SIG-M5 (cell line): ENCODE measurements at regions not wholly inside any gene's neighbourhood (a gene's known extent, or its start where the extent isn't known, plus 50 kb on each side); places are given as distances from the start of the nearest gene placed in this dataset.
"Not testable (repeated sequence)": the region's sequence is repeated elsewhere in the genome, so short reads cannot be mapped to it uniquely, and the experiment has no call there.

ENCODE experiments used
- DNase-seq: peaks from one replicate; lab custom pipeline; 2025; lab: John Stamatoyannopoulos, UW

DNA sequence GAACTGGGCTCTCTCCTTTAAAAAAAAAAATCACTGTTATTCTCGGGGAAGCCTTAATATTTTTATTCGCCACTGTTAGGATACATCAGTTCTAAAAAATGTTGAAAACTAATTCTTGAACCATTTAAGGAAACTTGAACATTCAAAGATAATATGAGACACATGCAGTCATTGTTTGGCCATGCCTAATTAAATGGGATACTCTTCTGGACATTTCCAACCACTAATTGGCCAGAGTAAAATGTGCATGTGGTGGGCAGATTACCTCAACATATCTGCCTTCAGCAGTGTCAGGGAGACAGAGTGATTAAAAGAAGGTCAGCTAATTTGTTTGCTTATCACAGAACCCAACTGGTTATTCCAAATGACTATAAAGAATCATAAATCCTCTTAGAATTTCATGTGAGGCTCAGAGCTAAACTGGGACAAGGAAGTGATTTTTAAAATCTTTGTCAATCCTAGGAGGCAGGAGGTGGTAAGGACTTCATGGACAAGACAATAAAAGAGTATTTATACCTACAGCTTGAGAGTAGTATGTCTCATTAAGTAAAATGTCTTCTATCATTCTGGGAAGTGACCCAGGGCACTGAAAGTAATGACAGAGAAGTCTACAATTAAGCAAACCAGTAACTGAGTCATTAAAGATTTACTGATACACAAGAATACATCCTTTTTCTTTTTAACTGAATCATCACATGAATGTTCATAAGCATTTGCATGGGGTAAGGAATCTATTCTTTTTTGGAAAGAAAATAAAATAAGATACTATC lies 242.9 kb upstream of the TRPM3 start:
- no peak for DNase-seq

DNA sequence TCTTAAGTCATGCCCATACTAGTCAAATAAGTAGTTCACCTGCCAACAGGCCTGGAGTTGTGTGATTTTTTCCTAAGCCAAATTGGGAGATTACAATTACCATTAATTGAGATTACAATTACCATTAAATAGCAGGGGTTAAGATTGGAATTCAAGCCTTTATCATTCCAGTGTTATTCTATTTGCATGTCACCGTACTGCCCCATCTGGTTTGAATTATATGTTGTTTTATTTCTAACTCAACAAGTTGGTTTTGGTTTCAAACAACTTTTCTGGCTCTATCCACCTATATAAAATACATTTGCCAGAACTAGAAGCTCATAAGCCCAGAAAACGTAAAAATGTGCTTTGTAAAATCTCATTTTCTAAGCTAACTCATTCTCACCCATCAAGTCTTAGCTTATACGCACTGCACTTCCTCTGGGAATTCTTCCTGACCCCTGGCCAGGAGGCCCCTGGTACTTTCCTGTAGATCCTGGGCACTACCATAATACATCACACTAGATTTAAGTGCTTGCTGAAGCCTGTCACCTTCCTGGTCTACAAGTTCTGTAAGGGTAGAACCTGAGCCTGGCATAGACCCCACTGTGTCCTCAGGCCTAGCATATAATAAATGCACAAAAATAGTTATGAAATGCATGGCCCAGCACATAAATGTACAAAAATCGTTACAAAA lies 242.0 kb upstream of the TRPM3 start:
- DNase-seq, result no peak

DNA sequence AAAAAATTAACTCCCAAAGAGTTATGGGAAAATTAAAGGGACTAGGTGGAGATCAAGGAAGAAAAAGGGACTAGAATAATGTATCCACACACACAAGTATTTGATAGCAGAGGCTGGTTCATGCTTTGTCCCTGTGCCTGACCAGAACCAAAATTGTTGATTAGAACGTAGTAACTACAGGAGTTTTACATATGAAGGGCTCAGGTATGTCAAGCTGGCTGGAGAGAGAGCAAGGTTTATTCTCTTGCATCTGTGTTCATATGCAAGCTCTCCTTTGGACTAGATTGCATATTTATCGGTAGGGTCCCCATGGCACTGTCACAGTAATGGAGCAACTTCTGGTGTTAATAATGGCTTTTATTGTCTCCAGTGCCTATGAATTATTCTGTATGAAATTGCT lies 239.9 kb upstream of the TRPM3 start:
- no peak for DNase-seq

DNA sequence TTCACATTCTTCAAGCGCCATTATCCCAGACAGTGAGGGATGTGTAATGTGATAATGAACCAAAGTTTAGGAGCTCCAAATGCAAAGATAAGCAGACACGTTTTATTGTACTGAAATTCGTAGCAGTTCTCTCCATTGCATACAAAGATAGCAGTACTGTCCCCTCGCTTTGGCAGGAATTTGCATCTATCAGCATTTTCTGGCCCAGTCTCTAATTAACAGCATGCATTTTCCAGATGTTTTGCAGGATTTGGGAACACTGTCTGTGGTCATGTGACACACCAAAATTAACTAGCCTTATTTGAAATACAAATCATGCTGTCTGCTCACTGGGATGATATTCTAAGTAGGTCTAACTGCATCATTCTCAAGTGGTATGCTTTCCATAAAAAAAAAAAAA lies 235.9 kb upstream of the TRPM3 start:
- no peak for DNase-seq

DNA sequence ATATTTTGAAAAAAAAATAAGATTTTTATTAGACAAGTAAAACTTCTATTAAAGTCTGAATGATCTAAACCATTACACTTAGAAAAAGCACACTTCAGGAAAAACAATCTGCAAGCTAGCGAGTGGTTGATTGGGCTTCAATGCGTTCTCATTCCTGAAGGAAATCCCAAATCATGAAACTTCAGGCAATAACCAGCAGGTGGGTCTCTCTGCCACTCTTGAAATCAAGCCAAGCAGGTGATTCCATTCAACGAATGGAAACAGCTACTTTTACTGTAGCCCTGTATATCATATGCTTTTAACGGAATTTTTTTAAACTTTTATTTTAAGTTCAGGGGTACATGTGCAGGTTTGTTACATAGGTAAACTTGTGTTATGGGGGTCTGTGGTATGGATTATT lies 234.5 kb upstream of the TRPM3 start:
- no peak for DNase-seq

DNA sequence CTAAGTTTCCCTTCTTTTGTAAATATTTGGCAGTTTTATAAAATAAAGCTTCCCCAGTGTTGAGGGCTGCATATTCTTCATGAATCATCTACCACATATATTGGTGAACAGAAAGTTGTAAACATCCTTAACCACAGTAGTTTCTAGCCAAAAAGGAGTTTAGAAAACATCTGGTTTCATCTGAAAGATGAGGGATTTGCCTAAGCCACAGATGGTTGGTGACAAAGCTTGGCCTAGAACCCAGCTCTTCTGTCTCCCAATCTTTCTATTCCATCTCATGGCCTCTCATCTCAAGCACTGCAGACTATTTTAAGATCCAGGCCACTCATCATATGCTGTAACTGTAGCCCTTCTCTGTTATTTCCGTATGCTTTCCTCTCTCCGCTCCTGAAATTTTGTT lies 232.3 kb upstream of the TRPM3 start:
- no peak for DNase-seq

DNA sequence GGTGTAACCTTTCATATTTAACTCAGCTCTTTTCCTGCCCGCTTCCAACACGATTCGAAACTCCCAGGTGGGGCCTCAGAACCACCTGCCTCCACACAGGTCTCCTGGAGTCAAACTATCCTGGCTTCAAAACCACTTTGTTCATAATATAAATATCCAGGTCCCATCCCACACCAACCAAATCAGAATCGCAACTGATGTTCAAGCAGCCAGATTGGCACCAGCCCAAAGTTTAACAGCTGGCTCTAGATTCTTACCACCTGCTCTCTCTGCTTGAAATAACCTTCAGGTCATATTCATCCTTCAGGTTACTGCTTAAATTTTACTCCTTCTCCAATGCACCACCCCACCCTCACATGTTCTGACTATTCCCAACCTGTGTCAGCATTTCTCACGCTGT lies 231.4 kb upstream of the TRPM3 start:
- DNase-seq, result no peak

DNA sequence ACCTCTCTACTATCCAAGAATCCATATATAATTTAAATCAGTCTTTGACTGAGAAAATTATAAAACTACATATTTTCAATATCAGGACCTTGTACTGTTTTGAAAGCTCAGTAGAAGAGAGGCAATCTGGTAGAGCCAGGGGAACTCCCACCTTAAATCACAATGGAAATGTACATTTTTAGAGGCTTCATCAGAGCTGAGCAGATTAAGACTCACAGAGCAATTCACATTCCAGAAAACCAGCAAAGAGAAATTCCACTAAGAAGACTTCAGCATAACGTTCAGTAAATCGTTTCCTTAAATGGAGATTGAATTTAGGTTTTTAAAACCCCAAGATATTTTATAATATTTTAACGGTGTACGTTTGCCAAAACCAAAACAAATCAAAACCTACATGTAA lies 227.8 kb upstream of the TRPM3 start:
- DNase-seq, result no peak

DNA sequence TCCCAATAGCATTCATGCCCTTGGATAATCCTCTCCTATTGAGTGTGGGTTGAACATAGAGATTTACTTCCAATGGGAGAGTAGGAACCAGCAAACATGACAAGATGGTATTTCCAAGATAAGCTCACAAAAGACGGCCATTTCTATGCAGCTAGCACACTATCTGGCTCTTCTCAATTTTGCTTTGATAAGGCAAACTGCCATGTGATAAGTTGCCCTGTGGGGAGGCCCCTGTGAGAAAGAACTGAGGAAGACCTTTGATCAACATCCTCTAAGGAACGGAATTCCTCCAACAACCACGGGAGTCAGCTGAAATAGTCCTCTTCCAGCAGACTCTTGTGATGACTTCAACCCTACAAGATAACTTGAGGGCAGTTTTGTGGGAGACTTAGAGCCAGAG lies 211.9 kb upstream of the TRPM3 start:
- DNase-seq, result no peak

DNA sequence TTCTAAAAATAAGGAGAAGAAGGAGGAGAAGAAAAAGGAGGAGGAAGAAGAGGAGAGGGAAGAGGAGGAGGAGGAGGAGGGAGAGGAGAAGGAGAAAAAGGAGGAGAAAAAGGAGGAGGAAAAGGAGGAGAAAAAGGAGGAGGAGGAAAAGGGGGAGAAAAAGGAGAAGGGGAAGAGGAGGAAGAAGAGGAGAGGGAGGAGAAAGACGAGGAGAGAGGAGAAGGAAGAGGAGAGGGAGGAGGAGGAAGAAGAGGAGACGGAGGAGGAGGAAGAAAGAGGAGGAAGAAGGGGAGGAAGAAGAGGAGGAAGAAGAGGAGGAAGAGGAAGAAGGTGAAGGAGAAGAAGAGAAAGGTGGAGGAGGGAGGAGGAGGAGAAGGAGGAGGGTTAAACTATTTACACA lies 210.2 kb upstream of the TRPM3 start:
- DNase-seq, result no peak

DNA sequence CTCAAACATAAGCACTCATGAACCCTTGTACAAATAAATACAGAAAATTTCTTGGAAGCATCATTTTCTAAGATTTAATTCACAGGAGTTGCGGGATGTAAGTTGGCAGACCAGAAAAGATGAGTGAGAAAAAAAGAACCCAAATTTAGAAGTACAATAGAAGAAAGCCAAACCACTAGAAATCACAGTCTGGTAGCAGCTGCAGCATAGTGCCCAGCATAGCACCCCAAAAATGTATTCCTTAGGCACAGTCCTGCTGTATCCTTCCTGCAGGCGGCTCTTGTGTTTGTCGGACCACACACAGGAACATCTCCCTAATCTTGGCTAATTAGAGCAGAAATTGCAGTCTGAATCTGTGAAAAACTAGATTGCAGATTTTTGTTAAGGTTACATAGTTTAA lies 208.5 kb upstream of the TRPM3 start:
- no peak for DNase-seq

DNA sequence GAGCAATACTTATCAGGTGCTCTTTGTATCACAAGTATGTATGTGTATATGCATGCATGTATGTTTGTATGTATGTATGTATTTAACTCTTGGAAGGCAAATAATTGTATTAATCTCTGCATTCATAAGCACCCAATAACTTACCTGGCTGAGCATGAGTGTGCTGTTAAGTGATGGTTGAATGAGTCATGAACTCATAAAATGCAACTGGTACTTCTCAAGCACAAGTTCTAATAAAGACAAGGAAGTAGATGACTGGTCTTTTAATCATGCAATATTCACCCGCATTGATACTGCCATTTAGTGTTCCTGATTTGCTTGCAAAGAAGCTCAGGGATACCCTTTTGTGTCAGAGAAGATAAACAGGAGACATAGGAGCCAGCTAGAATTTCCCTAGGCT lies 204.9 kb upstream of the TRPM3 start:
- DNase-seq, result no peak

DNA sequence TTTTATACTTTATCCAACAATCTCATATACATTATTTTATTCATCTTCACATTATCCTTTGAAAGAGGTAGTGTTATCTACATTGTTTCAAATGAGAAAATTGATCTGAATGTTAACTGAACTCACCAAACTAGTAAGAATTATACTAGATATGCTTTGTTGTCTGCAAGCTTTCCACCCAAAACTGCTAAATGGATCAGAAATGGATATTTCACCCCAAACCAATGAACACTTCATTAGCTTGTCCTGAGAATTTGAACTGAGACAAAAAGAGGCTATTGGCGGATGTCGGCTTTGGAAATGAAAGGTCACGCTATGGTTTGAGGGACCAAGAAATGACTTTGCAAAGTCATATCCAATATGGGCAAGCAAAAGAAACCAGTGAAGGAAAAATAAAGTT lies 201.9 kb upstream of the TRPM3 start:
- DNase-seq, result no peak

DNA sequence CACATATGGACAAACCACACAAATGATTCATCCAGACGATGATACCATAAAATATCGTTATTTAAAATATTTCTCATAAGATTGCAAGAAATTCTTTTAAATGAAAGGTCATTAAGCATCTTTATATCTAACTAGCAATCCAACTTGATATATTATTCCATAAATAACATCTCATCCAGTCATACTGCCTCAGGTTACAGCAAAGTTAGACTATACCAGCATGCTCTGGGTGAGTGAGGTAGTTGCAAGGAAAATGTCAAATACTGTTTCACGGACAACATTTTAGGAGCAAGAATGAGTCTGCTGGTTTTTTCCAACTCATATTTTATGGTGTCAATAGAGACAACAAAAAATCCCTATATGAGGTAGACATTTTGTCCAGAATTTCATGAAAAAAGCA lies 200.9 kb upstream of the TRPM3 start:
- no peak for DNase-seq

DNA sequence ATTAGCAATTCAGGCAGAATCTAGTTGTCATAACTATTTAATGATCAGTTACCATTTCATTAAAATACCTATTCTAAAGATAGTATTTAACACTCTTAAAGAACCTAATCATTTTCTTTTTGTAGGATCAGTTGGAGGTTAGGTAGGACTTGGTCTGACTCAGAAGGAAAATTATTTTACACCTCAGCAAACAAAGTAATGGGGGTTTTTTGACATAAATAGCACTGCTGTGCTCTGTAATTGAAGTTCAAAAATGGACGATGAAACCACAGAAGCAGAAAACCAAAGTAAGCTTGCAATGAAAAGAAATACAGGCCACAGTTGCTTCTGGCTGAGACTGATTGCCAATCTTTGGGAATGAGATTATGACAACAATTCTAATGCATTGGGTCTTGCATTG lies 187.0 kb upstream of the TRPM3 start:
- no peak for DNase-seq

DNA sequence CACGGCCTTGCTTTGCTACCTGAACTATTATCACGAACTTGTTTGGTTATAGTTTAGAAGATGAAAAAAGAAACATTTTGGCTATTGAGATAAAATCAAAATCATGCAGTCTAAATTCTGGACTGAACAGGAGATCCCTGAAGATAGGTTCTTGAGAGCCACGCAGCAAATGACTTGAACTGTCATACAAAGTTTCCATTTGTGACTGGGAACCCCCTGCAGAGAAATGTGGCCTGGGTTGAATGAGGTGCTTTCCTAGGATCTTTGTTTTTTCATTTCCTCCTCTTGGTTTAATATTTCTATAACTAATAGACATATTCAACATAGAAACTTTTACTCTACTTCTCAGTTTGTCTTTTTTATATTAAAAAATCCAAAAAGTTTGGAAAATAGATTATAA lies 184.7 kb upstream of the TRPM3 start:
- DNase-seq, result no peak

DNA sequence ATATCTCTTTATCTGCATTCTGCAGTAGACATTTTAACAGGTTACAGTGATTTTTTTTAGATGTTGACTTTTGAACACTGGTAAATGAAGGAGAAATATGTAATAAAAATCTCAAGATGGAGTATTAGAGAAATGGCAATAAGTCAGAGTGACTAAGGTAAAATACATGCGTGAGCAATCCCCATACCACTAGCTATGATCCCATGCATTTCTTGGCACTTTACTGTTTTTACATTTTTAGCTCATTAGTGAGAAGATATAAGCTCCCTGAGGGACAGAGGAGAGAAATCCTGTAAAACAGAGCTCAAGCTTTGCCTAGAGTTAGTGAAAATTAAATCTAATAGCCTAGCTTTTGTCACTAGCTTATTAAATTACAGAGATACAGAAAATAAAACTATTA lies 181.9 kb upstream of the TRPM3 start:
- no peak for DNase-seq

DNA sequence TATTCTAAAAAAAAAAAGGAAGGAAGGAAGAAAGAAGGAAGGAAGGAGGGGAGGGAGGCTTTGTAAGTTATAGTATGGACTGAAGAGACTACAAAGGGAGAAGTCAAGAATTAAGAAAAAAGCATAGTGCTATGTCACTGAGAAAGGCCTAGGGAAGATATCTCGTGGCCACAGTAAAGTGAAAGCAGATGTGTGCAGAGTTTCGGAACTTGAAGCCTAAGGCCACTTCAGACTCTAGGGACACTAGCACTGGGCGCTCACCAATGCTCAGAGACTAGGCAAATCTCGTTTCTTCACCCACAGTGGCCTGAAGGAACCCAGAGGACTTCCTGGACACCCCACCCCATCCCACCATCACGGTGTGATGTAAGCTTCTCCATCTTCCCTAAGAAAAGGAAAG lies 181.4 kb upstream of the TRPM3 start:
- no peak for DNase-seq

DNA sequence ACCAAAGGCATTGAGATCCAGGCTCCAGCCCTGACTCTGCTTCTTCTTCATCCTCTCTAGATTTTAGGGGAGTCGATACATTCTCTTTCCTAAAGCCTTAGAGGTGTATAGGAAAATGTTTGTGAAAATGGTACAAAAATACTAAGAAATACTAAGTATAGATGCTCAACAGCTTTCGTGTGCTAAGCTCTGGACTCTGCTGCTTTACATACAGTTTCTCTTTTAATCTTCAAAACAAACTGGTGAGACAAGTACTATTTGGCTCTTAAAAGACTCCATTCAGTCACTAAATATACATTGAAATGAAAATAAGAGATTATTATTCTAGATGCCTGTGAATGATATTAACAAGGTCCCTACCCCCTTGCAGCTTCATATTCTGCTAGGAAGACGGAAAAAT lies 174.5 kb upstream of the TRPM3 start:
- no peak for DNase-seq

DNA sequence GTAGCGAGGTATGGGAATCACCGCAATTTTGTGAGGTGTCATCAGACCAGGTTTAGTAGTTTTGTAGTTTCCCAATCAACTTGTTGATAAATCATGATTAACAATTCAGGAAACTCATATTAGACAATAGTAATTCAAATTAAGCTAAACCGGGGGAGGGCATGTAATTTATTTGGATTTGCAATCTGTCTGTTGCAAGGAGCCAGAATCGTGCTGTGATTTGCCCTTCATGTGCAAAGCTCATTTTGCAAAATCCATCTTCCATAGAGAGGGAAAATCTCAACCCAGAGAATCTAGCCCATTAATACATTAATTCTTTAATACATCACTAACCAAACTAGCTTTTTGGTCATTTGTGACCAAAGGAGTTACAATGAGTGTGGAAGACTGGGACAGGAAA lies 164.7 kb upstream of the TRPM3 start:
- no peak for DNase-seq

DNA sequence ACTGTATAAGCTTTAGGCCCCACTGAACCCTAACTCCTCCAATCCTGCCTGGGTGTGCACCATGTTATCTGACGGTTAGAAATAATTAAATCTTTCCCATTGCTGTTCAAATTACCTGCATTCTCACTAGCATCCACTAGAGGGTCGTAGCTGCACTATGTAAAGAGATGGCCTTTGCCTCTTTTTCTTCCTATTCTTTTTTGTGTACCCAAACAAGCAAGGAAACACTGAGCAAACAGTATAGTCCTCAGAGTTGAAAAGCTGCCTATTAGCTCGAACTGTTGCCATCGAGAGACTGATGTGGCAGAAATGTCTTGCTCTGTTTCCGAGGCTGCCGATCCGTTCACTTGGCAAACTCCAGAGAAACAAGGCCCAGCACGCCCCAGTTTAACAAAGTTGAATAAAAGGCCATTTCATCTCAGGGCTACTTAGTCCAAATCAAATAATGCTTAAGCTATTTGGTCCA lies 163.8 kb upstream of the TRPM3 start:
- no peak for DNase-seq

DNA sequence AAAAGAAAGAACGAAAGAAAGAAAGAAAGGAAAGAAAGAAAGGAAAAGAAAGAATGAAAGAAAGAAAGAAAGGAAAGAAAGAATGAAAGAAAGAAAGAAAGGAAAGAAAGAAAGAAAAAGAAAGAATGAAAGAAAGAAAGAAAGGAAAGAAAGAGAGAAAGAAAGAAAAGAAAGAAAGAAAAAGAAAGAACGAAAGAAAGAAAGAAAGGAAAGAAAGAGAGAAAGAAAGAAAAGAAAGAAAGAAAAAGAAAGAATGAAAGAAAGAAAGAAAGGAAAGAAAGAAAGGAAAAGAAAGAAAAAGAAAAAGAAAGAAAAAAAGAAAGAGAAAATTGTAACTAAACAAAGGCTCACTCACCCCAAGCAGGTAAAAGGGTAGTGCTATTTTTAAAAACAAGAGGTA lies 160.7 kb upstream of the TRPM3 start:
- not testable (repeated sequence) for DNase-seq

DNA sequence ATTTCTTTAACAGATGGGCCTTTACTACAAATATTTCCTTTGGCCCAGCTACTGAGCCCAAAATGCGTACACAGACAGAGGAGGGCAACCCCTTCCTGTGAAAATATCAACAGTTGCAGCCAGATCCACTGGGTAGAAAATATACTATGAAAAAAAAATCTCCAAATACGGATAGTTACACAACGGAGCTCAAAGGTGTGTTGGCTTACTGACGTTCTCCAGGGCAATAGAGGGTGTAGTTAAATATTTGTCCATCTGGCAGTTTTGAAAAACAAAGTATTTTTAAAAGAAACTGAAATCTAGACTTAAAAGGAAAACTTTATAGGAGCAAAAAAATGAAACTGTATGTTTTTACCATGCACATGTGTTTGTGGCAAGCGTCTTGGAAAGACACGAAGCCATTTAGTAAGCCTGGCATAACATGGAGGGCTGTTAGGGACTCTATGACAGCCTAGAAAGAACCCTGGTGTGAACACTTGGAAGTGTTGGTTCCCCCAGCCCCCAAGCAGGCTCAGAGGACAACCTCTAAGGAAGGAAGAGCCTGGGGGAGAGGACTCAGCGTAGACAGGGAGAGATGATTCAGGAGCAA lies 157.8 kb upstream of the TRPM3 start:
- no peak for DNase-seq

DNA sequence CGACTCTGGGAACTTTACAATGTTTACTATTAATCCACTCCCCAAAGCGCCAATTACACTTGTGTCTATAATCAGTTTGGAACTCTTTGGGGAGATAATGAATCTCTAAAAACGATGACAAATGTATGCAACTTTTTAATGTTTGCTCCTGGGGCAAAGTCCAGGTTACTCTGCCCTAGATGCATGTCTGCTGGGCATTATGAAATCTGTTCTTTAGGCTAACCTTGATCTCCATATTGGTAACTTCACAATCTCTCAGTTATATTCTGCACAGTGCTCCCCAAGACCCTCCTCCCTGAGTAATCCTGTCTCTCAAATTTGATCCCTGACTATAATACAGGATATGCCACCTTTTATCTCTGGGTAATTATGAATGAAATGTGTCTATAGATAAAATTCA lies 152.2 kb upstream of the TRPM3 start:
- no peak for DNase-seq
